GM18951 (cell line): ENCODE measurements at regions not wholly inside any gene's neighbourhood (a gene's known extent, or its start where the extent isn't known, plus 50 kb on each side); places are given as distances from the start of the nearest gene placed in this dataset.
"Not testable (repeated sequence)": the region's sequence is repeated elsewhere in the genome, so short reads cannot be mapped to it uniquely, and the experiment has no call there.

Experiments used
- POLR2A ChIP-seq: IDR thresholded peaks from 4 replicates; pipeline ENCODE4 v1.6.1; 2011; ENCODE audit warnings: mild to moderate bottlenecking; ENCODE audit not compliant: insufficient read length, insufficient read depth; ENCODE audit errors: extremely low read depth
- in situ Hi-C: fragments of 300-500 bp; cut with MboI; formaldehyde crosslinking; loops from one replicate; pipeline ENCODE4 v1.12.0; 2022; ENCODE audit warnings: low sequenced_read_pairs, mixed read lengths, inconsistent platforms; ENCODE audit not compliant: unreplicated experiment

DNA sequence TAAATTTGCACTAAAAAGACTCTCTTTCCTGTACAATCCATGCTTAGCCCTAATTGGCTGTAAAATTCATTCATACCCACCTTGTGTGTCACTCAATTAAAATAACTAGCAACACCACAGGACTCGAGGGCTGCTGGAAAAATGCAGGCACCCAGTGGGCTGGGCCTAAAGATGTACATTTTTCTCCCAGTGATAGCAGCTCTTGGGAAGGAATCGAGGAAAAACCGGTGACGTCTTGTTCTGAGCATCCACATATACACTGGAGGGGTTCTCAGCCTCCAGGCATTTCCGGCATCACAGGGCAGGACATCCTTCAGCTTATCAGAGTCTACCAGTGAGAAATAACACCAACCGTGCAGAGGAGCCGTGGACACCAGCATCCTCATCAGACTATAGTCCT is 85.8 kb upstream of the PITRM1 start:
- in situ Hi-C loops, result no loop called here
- no peak for TF ChIP-seq POLR2A

DNA sequence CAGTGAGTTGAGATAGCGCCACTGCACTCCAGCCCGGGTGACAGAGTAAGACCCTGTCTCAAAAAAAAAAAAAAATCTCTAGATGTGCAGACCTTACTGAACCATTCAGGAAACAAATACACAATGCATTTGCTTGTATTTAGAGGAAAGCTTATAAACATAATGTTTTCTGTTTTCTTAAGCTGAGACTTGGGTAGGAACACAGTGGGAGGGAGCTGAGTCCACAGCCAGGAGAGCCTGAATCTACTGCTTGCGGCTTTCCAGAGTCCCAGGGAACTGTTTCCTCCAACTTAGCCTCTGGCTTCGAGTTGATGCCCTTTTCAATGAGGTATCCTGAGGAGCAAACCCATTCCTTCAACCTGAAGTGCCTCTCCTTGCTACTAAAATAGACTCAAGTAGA is 83.0 kb upstream of the PITRM1 start:
- in situ Hi-C loops, result no loop called here
- no peak for TF ChIP-seq POLR2A

DNA sequence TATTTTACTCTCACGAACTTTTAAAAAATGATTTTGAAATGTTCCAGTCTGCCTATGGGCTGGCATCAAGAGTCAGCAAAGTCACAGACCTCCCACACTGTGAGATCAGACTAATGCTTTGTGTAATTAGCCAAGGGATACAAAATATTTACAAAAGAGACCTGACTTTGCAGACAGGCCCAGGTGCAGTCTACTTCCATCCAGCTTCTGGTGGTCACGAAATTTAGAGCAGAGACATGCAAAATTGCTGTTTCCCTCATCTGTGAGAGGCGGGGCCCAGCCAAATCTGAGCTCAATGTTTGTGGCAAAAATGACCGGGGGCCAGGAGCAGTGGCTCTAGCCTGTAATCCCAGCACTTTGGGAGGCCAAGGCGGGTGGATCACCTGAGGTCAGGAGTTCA is 82.5 kb upstream of the PITRM1 start:
- TF ChIP-seq POLR2A, result no peak

DNA sequence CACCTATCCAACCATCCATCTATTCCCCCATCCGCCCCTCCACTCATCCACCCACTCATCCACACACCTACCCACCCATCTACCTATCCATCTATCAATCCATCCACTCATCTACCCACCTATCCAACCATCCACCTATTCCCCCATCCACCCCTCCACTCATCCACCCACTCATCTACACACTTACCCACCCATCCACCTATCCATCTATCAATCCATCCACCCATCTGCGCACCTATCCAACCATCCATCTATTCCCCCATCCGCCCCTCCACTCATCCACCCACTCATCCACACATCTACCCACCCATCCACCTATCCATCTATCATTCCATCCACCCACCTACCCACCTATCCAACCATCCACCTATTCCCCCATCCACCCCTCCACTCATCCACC is 81.4 kb upstream of the PITRM1 start:
- in situ Hi-C loops, result not testable (repeated sequence)

More for the DNA sequence above, 82.5 kb upstream of the PITRM1 start:
- in situ Hi-C loops, result no loop called here

- in situ Hi-C loops, result no loop called here
- TF ChIP-seq POLR2A, result no peak
Observed at GRCh38 chr10:3251172-3251571, 78.6 kb upstream of the PITRM1 start.

GRCh38 chr10:3249307-3249889 is 76.8 kb upstream of the PITRM1 start:
- in situ Hi-C loops, result loop anchor here (25.0 kb wide), 1 partner anchor 1413 kb away; no protein-coding TSS in a partner anchor

GRCh38 chr10:3248526-3249306 is 76.1 kb upstream of the PITRM1 start:
- in situ Hi-C loops, result loop anchor here (25.0 kb wide), 1 partner anchor 1414 kb away; no protein-coding TSS in a partner anchor
- TF ChIP-seq POLR2A, result no peak

More at GRCh38 chr10:3249307-3249889, 76.8 kb upstream of the PITRM1 start:
- no peak for TF ChIP-seq POLR2A

- no peak for TF ChIP-seq POLR2A
- in situ Hi-C loops, result loop anchor here (25.0 kb wide), 1 partner anchor 1417 kb away; no protein-coding TSS in a partner anchor
Observed at GRCh38 chr10:3245395-3245794, 72.8 kb upstream of the PITRM1 start.

DNA sequence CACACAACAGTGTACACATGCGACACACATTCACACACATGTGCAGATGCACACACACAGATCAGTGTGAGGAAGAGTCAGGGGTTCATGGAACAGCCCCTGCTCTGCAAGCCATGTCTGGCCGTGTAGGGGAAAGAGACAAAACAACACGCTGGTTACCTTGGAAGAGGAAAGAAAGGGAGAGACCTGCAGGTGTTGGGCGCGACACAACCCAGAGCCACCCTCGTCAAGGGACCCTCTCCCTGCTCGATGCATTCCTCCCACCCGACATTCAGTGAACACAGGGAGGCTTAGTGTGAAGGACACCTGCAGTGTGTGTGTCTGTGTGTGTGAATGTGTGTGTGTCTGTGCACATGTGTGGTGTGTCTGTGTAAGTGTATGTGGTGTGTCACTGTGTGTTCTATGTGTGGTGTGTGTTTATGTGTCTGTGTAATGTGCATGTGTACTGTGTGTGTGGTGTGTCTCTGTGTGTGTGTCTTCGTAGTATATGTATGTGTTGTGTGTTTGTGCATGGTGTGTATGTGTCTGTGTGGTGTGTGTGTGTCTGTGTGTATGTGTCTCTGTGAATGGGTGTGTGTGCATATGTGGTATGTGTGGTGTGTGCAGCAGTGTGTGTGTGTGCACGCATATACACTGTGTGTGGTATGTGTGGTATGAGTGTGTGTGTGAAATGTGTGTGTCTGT is 69.5 kb upstream of the PITRM1 start:
- in situ Hi-C loops, result loop anchor here (25.0 kb wide), 1 partner anchor 1420 kb away; no protein-coding TSS in a partner anchor
- TF ChIP-seq POLR2A, result no peak

GRCh38 chr10:3241274-3241921 is 68.8 kb upstream of the PITRM1 start:
- no peak for TF ChIP-seq POLR2A
- in situ Hi-C loops, result loop anchor here (25.0 kb wide), 1 partner anchor 1421 kb away; no protein-coding TSS in a partner anchor

DNA sequence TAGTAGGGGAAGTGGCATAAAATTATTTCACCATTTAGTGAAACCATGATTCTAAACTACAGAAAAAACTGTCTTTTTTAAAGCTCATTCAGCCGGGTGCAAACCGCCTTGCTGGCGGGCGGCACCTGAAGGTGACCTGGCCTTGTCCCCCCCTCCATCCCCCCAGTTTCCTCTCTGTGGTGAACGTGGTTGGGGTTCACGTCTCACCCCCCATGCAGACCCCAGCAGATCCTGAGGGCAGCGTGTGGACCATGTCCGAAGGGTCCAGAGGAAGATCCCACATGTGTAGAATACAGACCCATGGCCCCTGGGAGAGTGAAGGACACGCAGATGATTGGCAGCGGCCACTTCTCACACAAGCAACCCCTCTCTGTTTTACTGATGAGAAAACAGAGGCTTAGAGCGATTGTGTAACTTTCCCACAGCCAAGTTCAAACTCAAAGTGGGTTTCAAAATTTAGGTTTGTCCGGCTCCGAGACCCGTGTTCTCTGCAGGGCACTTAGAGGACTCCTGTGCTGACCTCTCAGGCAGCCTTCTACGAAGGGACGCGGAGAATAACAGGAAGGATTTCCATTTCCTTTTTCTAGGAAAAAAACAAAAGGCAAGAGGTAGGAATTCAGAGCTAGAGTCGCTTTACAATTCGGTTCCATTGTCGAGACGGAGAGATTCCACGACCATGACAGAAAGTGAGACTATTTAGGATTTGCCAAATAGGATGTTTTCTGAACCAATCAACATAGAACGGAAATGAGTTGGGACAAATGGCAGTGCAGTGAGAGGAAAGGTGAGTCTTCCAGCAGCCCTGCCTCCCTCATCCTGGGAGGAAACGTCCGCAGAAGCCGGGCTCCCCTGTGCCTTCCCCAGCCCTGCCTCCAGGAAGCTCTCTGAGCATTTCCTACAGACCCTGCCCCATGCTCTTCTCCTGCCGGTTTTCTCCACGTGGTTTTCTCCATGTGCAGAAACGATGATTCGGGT is 67.6 kb upstream of the PITRM1 start:
- in situ Hi-C loops, result loop anchor here (25.0 kb wide), 1 partner anchor 1422 kb away; no protein-coding TSS in a partner anchor
- TF ChIP-seq POLR2A, result no peak

DNA sequence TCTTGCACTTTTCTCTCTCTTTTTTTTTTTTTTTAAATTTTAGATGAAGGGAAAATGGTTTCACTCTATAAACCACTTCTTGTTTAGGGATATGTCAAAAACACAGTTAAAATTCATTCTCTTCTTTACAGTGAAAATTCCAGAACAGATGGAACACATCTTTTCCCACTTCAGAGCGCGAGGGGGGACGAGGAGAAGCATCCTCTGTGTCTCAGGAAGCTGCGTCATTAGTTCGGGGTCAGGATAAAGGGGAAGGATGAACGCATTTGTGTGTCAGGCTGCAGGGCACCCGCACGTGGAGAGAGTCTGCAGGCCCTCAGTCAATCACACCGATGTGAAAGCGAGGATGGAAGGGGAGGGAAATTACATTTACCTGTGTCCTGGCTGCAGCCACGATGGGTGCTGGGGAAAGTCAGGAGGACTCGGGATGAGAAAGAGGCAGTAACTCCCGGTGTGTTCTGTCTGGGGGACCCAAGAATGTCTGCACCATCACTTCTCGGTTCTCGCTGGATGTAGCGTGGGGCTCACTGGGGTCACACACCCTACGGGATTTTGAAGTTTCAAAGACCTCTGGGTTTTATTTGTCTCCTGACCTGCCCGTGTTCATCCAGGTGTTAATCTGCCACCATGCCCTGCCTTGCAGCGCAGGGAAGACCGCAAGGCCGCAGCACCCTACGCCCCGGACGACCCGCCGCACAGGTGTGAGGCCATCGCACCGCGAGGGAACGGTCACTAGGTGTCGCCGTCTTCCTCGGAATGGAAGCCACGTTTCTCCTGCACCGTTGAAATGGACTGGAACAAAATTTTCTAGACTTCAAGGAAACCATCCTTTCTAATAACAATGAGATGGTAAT is 66.7 kb upstream of the PITRM1 start:
- TF ChIP-seq POLR2A, result no peak
- in situ Hi-C loops, result loop anchor here (25.0 kb wide), 1 partner anchor 1423 kb away; no protein-coding TSS in a partner anchor
